Neutrophil (primary cell): ENCODE measurements at regions not wholly inside any gene's neighbourhood (a gene's known extent, or its start where the extent isn't known, plus 50 kb on each side); places are given as distances from the start of the nearest gene placed in this dataset.

Source experiments
- H3K27ac ChIP-seq: fragments of 200-600 bp; sonication (generic); 2 replicates; pipeline ENCODE4 v1.5.1; 2016; ENCODE audit warnings: mild to moderate bottlenecking, moderate library complexity
- H3K27me3 ChIP-seq: fragments of 200-600 bp; sonication (generic); 2 replicates; pipeline ENCODE4 v1.6.0; 2016; ENCODE audit warnings: mild to moderate bottlenecking
- H3K36me3 ChIP-seq: fragments of 200-600 bp; sonication (generic); 2 replicates; pipeline ENCODE4 v1.5.1; 2017
- H3K4me1 ChIP-seq, 2 experiments: fragments of 200-600 bp in 1 of 2; sonication (generic) in 1 of 2; 1 replicate in 1 of 2; 2 replicates in 1 of 2; pipeline versions ENCODE4 v1.5.1 to v1.6.1; 2013 to 2016; ENCODE audit warnings: low read depth in 1 of 2, low read length in 1 of 2, mild to moderate bottlenecking in 1 of 2, moderate library complexity in 1 of 2; ENCODE audit not compliant: control insufficient read depth in 1 of 2, insufficient read depth in 1 of 2
- H3K4me3 ChIP-seq, 2 experiments: fragments of 200-600 bp in 1 of 2; sonication (generic) in 1 of 2; 1 replicate in 1 of 2; 2 replicates in 1 of 2; pipeline ENCODE4 v1.5.1; 2013 to 2016; ENCODE audit warnings: low read depth in 1 of 2, low read length in 1 of 2, mild to moderate bottlenecking in 1 of 2, moderate library complexity in 1 of 2
- H3K9me3 ChIP-seq: fragments of 200-600 bp; sonication (generic); 2 replicates; pipeline ENCODE4 v1.5.1; 2016
- TF ChIP-seq, protein P1 (sequence below): fragments of 200-600 bp; sonication (generic); IDR thresholded peaks from 2 replicates; pipeline ENCODE4 v1.5.1; 2016; ENCODE audit warnings: antibody characterized with exemption

GRCh38 chr3:26381411-26381810 lies 241.2 kb upstream of the LRRC3B start:
- H3K27me3 ChIP-seq = no peaks in the 10 kb centered on the region
- H3K36me3 ChIP-seq = no peaks in the 10 kb centered on the region
- TF ChIP-seq, protein P1, sequence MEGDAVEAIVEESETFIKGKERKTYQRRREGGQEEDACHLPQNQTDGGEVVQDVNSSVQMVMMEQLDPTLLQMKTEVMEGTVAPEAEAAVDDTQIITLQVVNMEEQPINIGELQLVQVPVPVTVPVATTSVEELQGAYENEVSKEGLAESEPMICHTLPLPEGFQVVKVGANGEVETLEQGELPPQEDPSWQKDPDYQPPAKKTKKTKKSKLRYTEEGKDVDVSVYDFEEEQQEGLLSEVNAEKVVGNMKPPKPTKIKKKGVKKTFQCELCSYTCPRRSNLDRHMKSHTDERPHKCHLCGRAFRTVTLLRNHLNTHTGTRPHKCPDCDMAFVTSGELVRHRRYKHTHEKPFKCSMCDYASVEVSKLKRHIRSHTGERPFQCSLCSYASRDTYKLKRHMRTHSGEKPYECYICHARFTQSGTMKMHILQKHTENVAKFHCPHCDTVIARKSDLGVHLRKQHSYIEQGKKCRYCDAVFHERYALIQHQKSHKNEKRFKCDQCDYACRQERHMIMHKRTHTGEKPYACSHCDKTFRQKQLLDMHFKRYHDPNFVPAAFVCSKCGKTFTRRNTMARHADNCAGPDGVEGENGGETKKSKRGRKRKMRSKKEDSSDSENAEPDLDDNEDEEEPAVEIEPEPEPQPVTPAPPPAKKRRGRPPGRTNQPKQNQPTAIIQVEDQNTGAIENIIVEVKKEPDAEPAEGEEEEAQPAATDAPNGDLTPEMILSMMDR = no peak
- H3K4me1 ChIP-seq = no peaks in the 10 kb centered on the region
- no peak overlapping the region for H3K27ac ChIP-seq
- no peak overlapping the region for H3K4me3 ChIP-seq
- no peaks in the 10 kb centered on the region for H3K9me3 ChIP-seq

- no peaks in the 10 kb centered on the region for H3K4me1 ChIP-seq
- H3K27ac ChIP-seq = no peak overlapping the region
- no peaks in the 10 kb centered on the region for H3K36me3 ChIP-seq
- no peaks in the 10 kb centered on the region for H3K27me3 ChIP-seq
- H3K9me3 ChIP-seq = no peaks in the 10 kb centered on the region
- H3K4me3 ChIP-seq = no peak overlapping the region
- TF ChIP-seq, protein P1 = no peak
Observed at GRCh38 chr3:26406636-26407035, 215.9 kb upstream of the LRRC3B start.

DNA sequence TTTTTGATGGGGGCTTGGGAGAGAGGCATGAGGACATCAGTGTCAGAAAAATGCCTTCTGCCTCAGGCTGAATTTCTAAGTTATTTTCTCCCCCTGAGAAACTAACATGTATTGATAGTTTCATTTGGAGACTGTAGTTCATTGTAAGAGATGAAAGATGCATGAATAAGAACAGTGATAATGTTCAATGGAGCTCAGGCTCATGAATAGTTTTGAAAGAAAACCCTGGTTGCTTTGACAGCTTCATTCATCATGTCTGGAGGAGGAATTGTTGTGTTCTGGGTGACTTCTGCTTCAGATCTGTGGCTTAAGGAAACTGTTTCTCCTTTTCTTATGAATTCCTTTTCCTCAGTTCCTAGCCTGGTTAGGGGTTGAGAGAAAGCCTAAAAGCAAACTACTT lies 204.0 kb upstream of the LRRC3B start:
- TF ChIP-seq, protein P1 = no peak

DNA sequence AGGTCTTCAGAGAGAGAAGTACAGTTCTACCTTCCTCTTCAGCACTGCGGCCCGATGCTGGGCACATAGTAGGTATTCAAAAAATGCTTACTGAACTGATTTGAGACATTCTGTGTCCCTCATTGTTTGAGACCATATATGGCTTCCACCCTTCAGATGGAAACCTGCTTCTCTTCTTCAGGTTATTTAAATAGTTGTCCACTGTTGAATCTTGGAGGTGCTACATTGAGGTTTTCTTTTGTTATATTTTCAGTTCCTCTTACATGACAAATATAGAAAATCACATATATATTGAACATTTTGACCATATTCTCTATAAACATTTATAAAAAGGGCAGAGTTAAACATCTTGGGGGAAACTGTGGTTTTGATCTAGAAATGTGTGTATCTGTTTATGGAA lies 200.2 kb upstream of the LRRC3B start:
- Histone ChIP-seq H3K36me3 (no peaks in the 10 kb centered on the region), H3K4me1 (no peaks in the 10 kb centered on the region), H3K27ac (no peak overlapping the region), H3K4me3 (no peak overlapping the region), H3K9me3 (no peaks in the 10 kb centered on the region), H3K27me3 (no peaks in the 10 kb centered on the region)
- TF ChIP-seq, protein P1 = no peak

More for the DNA sequence above, 204.0 kb upstream of the LRRC3B start:
- Histone ChIP-seq H3K27me3 (no peaks in the 10 kb centered on the region), H3K4me1 (no peaks in the 10 kb centered on the region), H3K27ac (no peak overlapping the region), H3K36me3 (no peaks in the 10 kb centered on the region), H3K4me3 (no peak overlapping the region), H3K9me3 (peaks cover 5% of the 10 kb centered on the region)

GRCh38 chr3:26425076-26425475 lies 197.5 kb upstream of the LRRC3B start:
- TF ChIP-seq, protein P1 = no peak
- Histone ChIP-seq H3K27ac (no peak overlapping the region), H3K4me1 (no peaks in the 10 kb centered on the region), H3K9me3 (no peaks in the 10 kb centered on the region), H3K4me3 (no peak overlapping the region), H3K27me3 (no peaks in the 10 kb centered on the region), H3K36me3 (no peaks in the 10 kb centered on the region)

- Histone ChIP-seq H3K9me3 (no peaks in the 10 kb centered on the region), H3K36me3 (no peaks in the 10 kb centered on the region), H3K27ac (no peak overlapping the region), H3K4me3 (no peak overlapping the region), H3K27me3 (no peaks in the 10 kb centered on the region), H3K4me1 (no peaks in the 10 kb centered on the region)
- TF ChIP-seq, protein P1 = no peak
Observed at GRCh38 chr3:26428992-26429391, 193.6 kb upstream of the LRRC3B start.
